ENCODE measurements at regions not wholly inside any gene's neighbourhood (a gene's known extent, or its start where the extent isn't known, plus 50 kb on each side); places are given as distances from the start of the nearest gene placed in this dataset.

DNA sequence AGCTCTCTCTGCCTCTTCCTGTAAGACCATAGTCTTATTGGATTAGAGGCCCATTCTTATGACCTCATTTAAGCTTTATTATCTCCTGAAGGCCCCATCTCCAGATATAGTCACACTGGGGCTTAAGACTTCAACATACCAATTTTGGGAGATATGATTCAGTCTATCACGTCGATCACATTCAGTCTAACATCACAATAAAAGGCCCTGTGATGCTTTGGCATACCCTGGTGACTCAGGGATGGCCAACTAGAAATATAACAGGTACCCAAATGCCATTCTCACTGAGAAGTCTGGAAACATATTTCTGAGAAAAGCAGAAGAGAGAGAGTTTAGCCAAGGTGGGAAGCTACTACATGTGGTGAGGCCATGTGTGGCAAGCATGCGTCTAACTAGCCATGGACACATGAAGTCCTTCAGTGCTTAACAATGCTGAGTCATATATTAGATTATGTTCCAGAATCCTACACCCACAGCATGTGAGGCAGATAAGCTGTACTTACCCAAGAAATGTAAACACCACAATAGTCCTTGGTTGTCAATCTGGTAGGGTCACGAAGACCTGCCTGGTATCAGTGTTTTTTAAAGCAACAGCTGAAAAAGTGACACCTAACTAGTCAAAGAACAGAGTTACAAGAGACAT is 485.1 kb downstream of the FOXO1 start:
- Histone ChIP-seq H3K4me3 (no peak overlapping the region), H3K9me3 (no peaks in the 10 kb centered on the region), H3K36me3 (no peaks in the 10 kb centered on the region), H3K4me1 (replicated peaks) (no peaks in the 10 kb centered on the region), H3K27me3 (replicated peaks; ENCODE audit: insufficient read depth) (no peaks in the 10 kb centered on the region), H3K27ac (no peak overlapping the region)
- intact Hi-C loops (cut with DNase I) = no loop called here
- TF ChIP-seq POLR2AphosphoS5 (IDR thresholded peaks at IDR 0.05) = no peak
- TF ChIP-seq, protein P1, sequence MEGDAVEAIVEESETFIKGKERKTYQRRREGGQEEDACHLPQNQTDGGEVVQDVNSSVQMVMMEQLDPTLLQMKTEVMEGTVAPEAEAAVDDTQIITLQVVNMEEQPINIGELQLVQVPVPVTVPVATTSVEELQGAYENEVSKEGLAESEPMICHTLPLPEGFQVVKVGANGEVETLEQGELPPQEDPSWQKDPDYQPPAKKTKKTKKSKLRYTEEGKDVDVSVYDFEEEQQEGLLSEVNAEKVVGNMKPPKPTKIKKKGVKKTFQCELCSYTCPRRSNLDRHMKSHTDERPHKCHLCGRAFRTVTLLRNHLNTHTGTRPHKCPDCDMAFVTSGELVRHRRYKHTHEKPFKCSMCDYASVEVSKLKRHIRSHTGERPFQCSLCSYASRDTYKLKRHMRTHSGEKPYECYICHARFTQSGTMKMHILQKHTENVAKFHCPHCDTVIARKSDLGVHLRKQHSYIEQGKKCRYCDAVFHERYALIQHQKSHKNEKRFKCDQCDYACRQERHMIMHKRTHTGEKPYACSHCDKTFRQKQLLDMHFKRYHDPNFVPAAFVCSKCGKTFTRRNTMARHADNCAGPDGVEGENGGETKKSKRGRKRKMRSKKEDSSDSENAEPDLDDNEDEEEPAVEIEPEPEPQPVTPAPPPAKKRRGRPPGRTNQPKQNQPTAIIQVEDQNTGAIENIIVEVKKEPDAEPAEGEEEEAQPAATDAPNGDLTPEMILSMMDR (IDR thresholded peaks at IDR 0.05) = no peak
- TF ChIP-seq POLR2A (IDR thresholded peaks at IDR 0.05) = no peak
- no peak for DNase-seq (ENCODE audit: low spot score)
- WGBS = 87% methylated on average over 4 of the region's 4 CpGs

DNA sequence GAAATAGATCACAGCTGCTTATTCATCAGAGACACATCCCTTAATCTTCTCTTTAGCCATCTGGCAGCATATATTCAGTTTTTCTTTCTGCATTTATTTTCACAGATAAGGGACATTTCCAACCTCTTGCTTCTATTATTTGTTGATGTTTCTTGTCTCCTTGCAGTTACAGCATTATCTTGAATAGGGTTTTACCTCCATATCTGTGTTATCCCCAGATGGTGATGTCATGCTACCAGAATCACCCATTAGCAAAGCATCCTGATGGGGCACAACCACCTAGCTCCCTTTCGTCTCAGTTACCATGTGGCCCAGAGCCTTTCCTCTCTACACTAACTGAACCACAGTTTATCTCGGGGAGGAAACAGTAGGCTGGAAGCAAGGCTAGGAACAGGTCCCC is 483.9 kb downstream of the FOXO1 start:
- Histone ChIP-seq H3K36me3 (no peaks in the 10 kb centered on the region), H3K4me1 (replicated peaks) (no peaks in the 10 kb centered on the region), H3K27me3 (replicated peaks; ENCODE audit: insufficient read depth) (no peaks in the 10 kb centered on the region), H3K27ac (no peak overlapping the region), H3K4me3 (no peak overlapping the region), H3K9me3 (no peaks in the 10 kb centered on the region)
- TF ChIP-seq POLR2A (IDR thresholded peaks at IDR 0.05) (no peak), POLR2AphosphoS5 (IDR thresholded peaks at IDR 0.05) (no peak)
- TF ChIP-seq, protein P1 (IDR thresholded peaks at IDR 0.05) = no peak
- 93% methylated on average over 2 of the region's 2 CpGs for WGBS
- DNase-seq (ENCODE audit: low spot score) = no peak
- intact Hi-C loops (cut with DNase I) = no loop called here

DNA sequence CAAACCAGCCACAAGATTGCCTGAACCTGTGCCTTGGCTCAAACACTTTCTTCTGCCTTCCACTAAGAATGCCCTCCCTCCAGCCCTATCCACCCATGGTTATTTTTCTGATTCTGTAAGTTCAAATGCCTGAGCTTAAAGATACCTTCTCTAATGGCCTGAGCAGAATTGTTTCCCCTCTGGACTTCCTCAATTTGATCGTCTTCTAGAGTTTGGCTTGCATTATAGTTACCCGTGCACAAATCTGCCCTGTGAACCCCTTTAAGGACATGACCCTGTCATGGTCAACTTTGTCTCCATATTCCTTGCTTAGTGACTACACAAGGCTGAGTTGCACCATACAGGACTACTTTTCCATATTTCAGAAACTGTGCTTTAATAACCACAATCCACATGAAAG is 481.0 kb downstream of the FOXO1 start:
- Histone ChIP-seq H3K4me3 (no peak overlapping the region), H3K27ac (no peak overlapping the region), H3K4me1 (replicated peaks) (no peaks in the 10 kb centered on the region), H3K27me3 (replicated peaks; ENCODE audit: insufficient read depth) (no peaks in the 10 kb centered on the region), H3K36me3 (no peaks in the 10 kb centered on the region), H3K9me3 (no peaks in the 10 kb centered on the region)
- TF ChIP-seq POLR2A (IDR thresholded peaks at IDR 0.05) (no peak), POLR2AphosphoS5 (IDR thresholded peaks at IDR 0.05) (no peak)
- TF ChIP-seq, protein P1 (IDR thresholded peaks at IDR 0.05) = no peak
- 91% methylated on average over 2 of the region's 2 CpGs for WGBS
- intact Hi-C loops (cut with DNase I) = no loop called here
- DNase-seq (ENCODE audit: low spot score) = no peak

DNA sequence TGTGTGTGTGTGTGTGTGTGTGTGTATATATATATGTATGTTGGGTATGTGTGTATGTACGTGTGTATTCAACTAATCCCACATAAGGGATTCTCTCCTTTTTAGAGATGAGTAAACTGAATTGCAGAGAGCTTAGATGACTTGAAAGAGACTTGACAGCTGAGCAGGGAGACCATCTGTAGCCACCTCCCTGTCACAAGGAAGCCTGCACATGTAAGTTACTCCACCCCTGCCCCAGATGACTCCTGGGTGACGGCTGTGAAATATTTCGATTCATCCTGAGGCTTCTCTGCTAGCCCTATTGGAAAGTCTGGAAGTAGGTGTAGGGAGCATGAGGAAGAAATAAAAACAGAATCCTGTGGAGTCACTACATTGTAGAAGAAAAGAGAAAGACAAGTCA is 480.4 kb downstream of the FOXO1 start:
- 91% methylated on average over 3 of the region's 3 CpGs for WGBS

More for the DNA sequence above, 480.4 kb downstream of the FOXO1 start:
- no peaks in the 10 kb centered on the region for H3K27me3 ChIP-seq (replicated peaks; ENCODE audit: insufficient read depth)
- no peak overlapping the region for H3K4me3 ChIP-seq
- no peaks in the 10 kb centered on the region for H3K4me1 ChIP-seq (replicated peaks)
- no peak for TF ChIP-seq POLR2AphosphoS5 (IDR thresholded peaks at IDR 0.05)
- TF ChIP-seq, protein P1 (IDR thresholded peaks at IDR 0.05) = no peak
- TF ChIP-seq POLR2A (IDR thresholded peaks at IDR 0.05) = no peak
- no peaks in the 10 kb centered on the region for H3K36me3 ChIP-seq
- intact Hi-C loops (cut with DNase I) = no loop called here
- no peak for DNase-seq (ENCODE audit: low spot score)
- H3K9me3 ChIP-seq = no peaks in the 10 kb centered on the region
- no peak overlapping the region for H3K27ac ChIP-seq
